ENCODE measurements at regions not wholly inside any gene's neighbourhood (a gene's known extent, or its start where the extent isn't known, plus 50 kb on each side); places are given as distances from the start of the nearest gene placed in this dataset.

GRCh38 chr7:136030330-136030729 lies 53.2 kb upstream of the MTPN start:
- no peak overlapping the region for H3K4me3 ChIP-seq (ENCODE audit: low read depth, low read length)
- DNase-seq (ENCODE audit: low read depth), result no peak
- TF ChIP-seq CTCF (conservative IDR thresholded peaks at IDR 0.05; ENCODE audit: low read depth, low read length), result no peak

- TF ChIP-seq CTCF (conservative IDR thresholded peaks at IDR 0.05; ENCODE audit: low read depth, low read length), result no peak
- no peak overlapping the region for H3K4me3 ChIP-seq (ENCODE audit: low read depth, low read length)
- no peak for DNase-seq (ENCODE audit: low read depth)
Measured at GRCh38 chr7:136027160-136027559, 50.0 kb upstream of the MTPN start.
